DND-41 (cell line): ENCODE measurements at regions not wholly inside any gene's neighbourhood (a gene's known extent, or its start where the extent isn't known, plus 50 kb on each side); places are given as distances from the start of the nearest gene placed in this dataset.

Source experiments
- ATAC-seq: fragments of 200-7000 bp; cut with Tn5 transposase; 3 replicates; pipeline ENCODE4 v1.9.1; 2021; ENCODE audit warnings: low read depth; ENCODE audit not compliant: insufficient read depth
- DNase-seq: peaks from one replicate; pipeline ENCODE4 v3.0.0-alpha.2; 2020
- H2AFZ ChIP-seq: 2 replicates; pipeline ENCODE4 v1.6.0; 2012; ENCODE audit warnings: low read depth, low read length
- H3K27ac ChIP-seq: 2 replicates; pipeline ENCODE4 v1.5.1; 2012; ENCODE audit warnings: low read length, inconsistent platforms
- H3K27me3 ChIP-seq: fragments of 200-600 bp; sonication (generic); 2 replicates; pipeline ENCODE4 v1.6.0; 2012; ENCODE audit warnings: low read length, mild to moderate bottlenecking, inconsistent platforms; ENCODE audit not compliant: insufficient read depth, poor library complexity
- H3K36me3 ChIP-seq: 2 replicates; pipeline ENCODE4 v1.5.1; 2012; ENCODE audit warnings: low read length, inconsistent platforms; ENCODE audit not compliant: insufficient read depth
- H3K4me1 ChIP-seq: 2 replicates; pipeline ENCODE4 v1.5.1; 2012; ENCODE audit warnings: mild to moderate bottlenecking, low read length; ENCODE audit not compliant: insufficient read depth
- H3K4me2 ChIP-seq: 2 replicates; pipeline ENCODE4 v1.6.0; 2012; ENCODE audit warnings: mild to moderate bottlenecking, moderate library complexity, low read length, inconsistent platforms; ENCODE audit not compliant: insufficient read depth
- H3K4me3 ChIP-seq, 2 experiments: fragments of 200-600 bp in 1 of 2; shearing (Covaris generic) in 1 of 2; 2 replicates each; pipeline ENCODE4 v1.5.1; 2012 to 2016; ENCODE audit warnings: inconsistent platforms in 2 of 2, low read length in 2 of 2, mild to moderate bottlenecking in 2 of 2, low read depth in 1 of 2, moderate library complexity in 1 of 2
- H3K79me2 ChIP-seq: 2 replicates; pipeline ENCODE4 v1.6.0; 2012; ENCODE audit warnings: low read length, inconsistent platforms; ENCODE audit not compliant: insufficient read depth
- H3K9ac ChIP-seq: 2 replicates; pipeline ENCODE4 v1.6.0; 2012; ENCODE audit warnings: low read depth, mild to moderate bottlenecking, inconsistent platforms, low read length, moderate library complexity
- H3K9me3 ChIP-seq: 2 replicates; pipeline ENCODE4 v1.5.1; 2012; ENCODE audit warnings: low read length, moderate library complexity, mild to moderate bottlenecking, inconsistent platforms; ENCODE audit not compliant: insufficient read depth, severe bottlenecking
- H4K20me1 ChIP-seq: 2 replicates; pipeline ENCODE4 v1.6.0; 2012; ENCODE audit warnings: low read length; ENCODE audit not compliant: insufficient read depth
- EZH2 ChIP-seq: IDR thresholded peaks from 3 replicates; pipeline ENCODE4 v1.6.1; 2012; ENCODE audit warnings: borderline replicate concordance, low read depth, mild to moderate bottlenecking, moderate library complexity, low read length, inconsistent platforms; ENCODE audit not compliant: severe bottlenecking
- TF ChIP-seq, protein P1 (sequence below): IDR thresholded peaks from 2 replicates; pipeline ENCODE4 v1.5.1; 2012; ENCODE audit warnings: borderline replicate concordance, low read length, moderate library complexity, mild to moderate bottlenecking; ENCODE audit not compliant: poor library complexity, severe bottlenecking; ENCODE audit errors: extremely low read depth

DNA sequence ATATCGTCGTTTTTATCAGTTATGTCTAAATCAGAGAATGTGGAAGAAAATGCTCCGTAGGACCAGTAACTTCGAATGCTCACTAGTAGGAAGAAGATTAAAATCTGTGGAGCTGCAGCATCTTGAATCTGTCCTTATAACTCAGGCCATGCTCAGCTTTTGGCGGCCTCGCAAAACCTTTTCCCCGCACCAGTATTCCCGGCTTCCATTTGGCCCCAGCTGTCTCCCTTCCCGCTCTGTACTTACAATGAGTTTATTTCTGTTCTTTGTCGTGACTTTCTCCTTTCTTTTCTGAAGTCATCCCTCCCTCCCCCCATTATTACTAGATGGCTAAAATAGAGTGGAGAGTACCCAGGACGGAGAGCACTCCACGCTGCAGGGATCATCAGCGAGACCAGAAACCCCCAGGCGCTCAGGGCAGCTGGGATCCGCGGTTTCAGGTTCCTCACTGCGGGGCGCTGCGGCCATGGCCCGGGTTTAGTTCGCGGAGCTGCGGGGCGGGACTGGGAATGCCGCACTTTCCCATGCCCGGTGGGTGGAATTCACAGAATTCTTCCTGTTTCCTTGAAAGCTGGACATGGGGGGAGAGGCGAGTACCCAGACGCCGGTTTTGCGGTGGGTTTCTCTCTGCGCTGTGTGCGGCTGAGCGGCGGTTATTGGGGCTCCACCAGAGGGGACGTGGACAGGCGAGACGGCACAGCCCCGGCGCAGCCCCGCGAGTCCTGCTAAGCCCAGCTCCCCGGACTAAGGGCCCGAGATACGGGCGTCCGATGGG is 183.5 kb downstream of the POM121L12 start:
- H2AFZ ChIP-seq, result no peak overlapping the region
- H3K9me3 ChIP-seq, result no peaks in the 10 kb centered on the region
- H3K27me3 ChIP-seq, result no peaks in the 10 kb centered on the region
- no peaks in the 10 kb centered on the region for H3K36me3 ChIP-seq
- H3K4me3 ChIP-seq, result no peak overlapping the region
- H3K4me2 ChIP-seq, result no peak overlapping the region
- ATAC-seq, result no peak
- no peak overlapping the region for H3K27ac ChIP-seq
- no peak overlapping the region for H3K9ac ChIP-seq
- H3K79me2 ChIP-seq, result no peaks in the 10 kb centered on the region
- TF ChIP-seq EZH2, result no peak
- TF ChIP-seq, protein P1, sequence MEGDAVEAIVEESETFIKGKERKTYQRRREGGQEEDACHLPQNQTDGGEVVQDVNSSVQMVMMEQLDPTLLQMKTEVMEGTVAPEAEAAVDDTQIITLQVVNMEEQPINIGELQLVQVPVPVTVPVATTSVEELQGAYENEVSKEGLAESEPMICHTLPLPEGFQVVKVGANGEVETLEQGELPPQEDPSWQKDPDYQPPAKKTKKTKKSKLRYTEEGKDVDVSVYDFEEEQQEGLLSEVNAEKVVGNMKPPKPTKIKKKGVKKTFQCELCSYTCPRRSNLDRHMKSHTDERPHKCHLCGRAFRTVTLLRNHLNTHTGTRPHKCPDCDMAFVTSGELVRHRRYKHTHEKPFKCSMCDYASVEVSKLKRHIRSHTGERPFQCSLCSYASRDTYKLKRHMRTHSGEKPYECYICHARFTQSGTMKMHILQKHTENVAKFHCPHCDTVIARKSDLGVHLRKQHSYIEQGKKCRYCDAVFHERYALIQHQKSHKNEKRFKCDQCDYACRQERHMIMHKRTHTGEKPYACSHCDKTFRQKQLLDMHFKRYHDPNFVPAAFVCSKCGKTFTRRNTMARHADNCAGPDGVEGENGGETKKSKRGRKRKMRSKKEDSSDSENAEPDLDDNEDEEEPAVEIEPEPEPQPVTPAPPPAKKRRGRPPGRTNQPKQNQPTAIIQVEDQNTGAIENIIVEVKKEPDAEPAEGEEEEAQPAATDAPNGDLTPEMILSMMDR, result no peak
- no peaks in the 10 kb centered on the region for H4K20me1 ChIP-seq
- DNase-seq, result no peak
- no peaks in the 10 kb centered on the region for H3K4me1 ChIP-seq

DNA sequence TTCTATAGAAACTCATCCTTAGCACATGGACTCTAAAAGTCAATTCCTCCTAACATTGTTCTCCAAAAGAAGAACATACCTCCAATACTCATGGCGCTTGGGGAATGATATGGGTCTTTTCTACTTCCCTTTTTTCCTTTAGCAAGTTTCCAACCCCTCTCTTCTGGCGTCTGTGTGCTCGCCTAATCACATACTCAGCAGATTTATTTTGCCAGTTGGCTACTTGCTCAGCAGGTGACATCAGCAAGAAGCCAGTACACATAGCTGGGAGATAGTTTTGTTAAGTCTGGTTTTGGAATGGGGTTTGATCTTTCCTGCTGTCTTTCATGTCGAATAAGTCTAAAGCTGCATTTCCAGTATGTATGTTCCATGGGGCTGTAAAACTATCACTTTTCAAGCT is 193.8 kb downstream of the POM121L12 start:
- no peaks in the 10 kb centered on the region for H3K9me3 ChIP-seq
- H3K79me2 ChIP-seq, result no peaks in the 10 kb centered on the region
- TF ChIP-seq EZH2, result no peak
- TF ChIP-seq, protein P1, result no peak
- DNase-seq (no peak), ATAC-seq (no peak)
- no peaks in the 10 kb centered on the region for H4K20me1 ChIP-seq
- H3K27ac ChIP-seq, result no peak overlapping the region
- no peak overlapping the region for H2AFZ ChIP-seq
- H3K4me1 ChIP-seq, result no peaks in the 10 kb centered on the region
- H3K4me3 ChIP-seq, result no peak overlapping the region
- no peaks in the 10 kb centered on the region for H3K36me3 ChIP-seq
- no peak overlapping the region for H3K9ac ChIP-seq
- no peaks in the 10 kb centered on the region for H3K27me3 ChIP-seq
- no peak overlapping the region for H3K4me2 ChIP-seq

DNA sequence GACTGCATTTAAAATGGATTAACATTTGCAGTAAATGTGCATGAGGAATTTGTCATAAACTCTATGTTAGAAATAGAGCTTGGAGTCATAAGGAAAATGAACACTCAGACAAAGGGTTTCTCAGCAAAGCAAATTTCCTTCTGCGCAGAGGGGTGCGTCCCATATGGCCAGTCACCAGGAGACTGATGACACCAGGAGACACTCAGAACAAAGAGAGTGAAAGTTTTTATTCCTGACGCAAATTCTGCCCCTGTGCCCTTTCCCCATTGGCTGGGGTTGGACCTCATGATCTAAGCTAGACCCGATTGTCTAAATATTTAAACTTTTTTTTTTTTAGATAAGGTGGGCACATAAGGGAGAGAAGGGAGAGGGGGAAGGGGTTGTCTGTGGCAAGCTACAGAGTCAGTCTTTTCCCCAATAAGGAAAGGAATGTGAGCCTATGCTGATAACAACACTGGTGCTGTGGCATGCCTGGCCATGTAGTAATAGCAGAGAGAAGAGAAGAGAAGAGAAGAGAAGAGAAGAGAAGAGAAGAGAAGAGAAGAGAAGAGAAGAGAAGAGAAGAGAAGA is 202.0 kb downstream of the POM121L12 start:
- no peaks in the 10 kb centered on the region for H3K36me3 ChIP-seq

More for the DNA sequence above, 202.0 kb downstream of the POM121L12 start:
- H3K9me3 ChIP-seq, result no peaks in the 10 kb centered on the region
- no peak overlapping the region for H3K4me2 ChIP-seq
- no peak overlapping the region for H3K4me3 ChIP-seq
- H3K79me2 ChIP-seq, result no peaks in the 10 kb centered on the region
- ATAC-seq, result no peak
- TF ChIP-seq, protein P1, result no peak
- TF ChIP-seq EZH2, result no peak
- H3K4me1 ChIP-seq, result no peaks in the 10 kb centered on the region
- no peaks in the 10 kb centered on the region for H4K20me1 ChIP-seq
- H3K9ac ChIP-seq, result no peak overlapping the region
- H3K27ac ChIP-seq, result no peak overlapping the region
- H3K27me3 ChIP-seq, result no peaks in the 10 kb centered on the region
- H2AFZ ChIP-seq, result no peak overlapping the region
- DNase-seq, result no peak
